ENCODE measurements at regions not wholly inside any gene's neighbourhood (a gene's known extent, or its start where the extent isn't known, plus 50 kb on each side); places are given as distances from the start of the nearest gene placed in this dataset.

DNA sequence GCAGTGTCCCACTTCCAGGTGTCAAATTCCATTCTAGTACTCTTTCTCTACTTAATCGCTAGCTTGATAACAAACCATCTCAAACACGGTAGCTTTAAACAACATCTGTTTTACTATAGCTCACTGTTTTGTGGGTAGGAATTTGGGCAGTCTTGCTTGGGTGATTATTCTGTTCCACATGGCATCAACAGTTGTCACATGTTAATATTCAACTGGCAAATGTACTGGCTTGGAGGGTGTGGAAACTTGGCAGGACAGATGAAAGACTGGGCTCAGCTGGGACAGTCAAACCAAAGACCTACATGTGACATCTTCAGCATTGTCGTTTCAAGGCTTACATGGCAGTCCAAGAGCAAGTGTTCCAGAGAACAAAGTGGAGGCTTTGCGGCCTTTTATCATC lies 241.8 kb downstream of the PTH2R start:
- Mint-ChIP-seq H3K4me3 (no peak overlapping the region), H3K9me3 (no peaks in the 10 kb centered on the region)

GRCh38 chr2:208653383-208653782 lies 246.8 kb downstream of the PTH2R start:
- ChIA-PET POLR2A (no interaction called here), CTCF (no interaction called here)
- ATAC-seq (ENCODE audit: poor library complexity), result no peak

More for the DNA sequence above, 241.8 kb downstream of the PTH2R start:
- DNase-seq (no peak), ATAC-seq (ENCODE audit: poor library complexity) (no peak)
- H3K4me1 ChIP-seq (ENCODE audit: insufficient read depth, low read length), result no peaks in the 10 kb centered on the region
- no peaks in the 10 kb centered on the region for H3K9me3 ChIP-seq (ENCODE audit: control insufficient read depth in 1 of 2, insufficient read depth in 1 of 2, low read length in 2 of 2)
- no peaks in the 10 kb centered on the region for H3K36me3 ChIP-seq (ENCODE audit: insufficient read depth, low read length)
- no peaks in the 10 kb centered on the region for H3K4me1 Mint-ChIP-seq (ENCODE audit: low read depth)
- ChIA-PET CTCF (no interaction called here), POLR2A (no interaction called here)
- no peak overlapping the region for H3K4me3 ChIP-seq (ENCODE audit: low read length)
- TF ChIP-seq, protein P1, sequence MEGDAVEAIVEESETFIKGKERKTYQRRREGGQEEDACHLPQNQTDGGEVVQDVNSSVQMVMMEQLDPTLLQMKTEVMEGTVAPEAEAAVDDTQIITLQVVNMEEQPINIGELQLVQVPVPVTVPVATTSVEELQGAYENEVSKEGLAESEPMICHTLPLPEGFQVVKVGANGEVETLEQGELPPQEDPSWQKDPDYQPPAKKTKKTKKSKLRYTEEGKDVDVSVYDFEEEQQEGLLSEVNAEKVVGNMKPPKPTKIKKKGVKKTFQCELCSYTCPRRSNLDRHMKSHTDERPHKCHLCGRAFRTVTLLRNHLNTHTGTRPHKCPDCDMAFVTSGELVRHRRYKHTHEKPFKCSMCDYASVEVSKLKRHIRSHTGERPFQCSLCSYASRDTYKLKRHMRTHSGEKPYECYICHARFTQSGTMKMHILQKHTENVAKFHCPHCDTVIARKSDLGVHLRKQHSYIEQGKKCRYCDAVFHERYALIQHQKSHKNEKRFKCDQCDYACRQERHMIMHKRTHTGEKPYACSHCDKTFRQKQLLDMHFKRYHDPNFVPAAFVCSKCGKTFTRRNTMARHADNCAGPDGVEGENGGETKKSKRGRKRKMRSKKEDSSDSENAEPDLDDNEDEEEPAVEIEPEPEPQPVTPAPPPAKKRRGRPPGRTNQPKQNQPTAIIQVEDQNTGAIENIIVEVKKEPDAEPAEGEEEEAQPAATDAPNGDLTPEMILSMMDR (IDR thresholded peaks at IDR 0.05), result no peak
- no peak overlapping the region for H3K27ac ChIP-seq (ENCODE audit: low read depth in 1 of 2, low read length in 2 of 2)
- intact Hi-C loops (cut with DNase I, micrococcal nuclease), result no loop called here
- no peak overlapping the region for H3K27ac Mint-ChIP-seq
- H3K36me3 Mint-ChIP-seq (ENCODE audit: low read depth), result no peaks in the 10 kb centered on the region
- H3K27me3 Mint-ChIP-seq, result no peaks in the 10 kb centered on the region
- H3K27me3 ChIP-seq (ENCODE audit: control insufficient read depth in 1 of 2, insufficient read depth in 2 of 2, low read length in 2 of 2), result no peaks in the 10 kb centered on the region

DNA sequence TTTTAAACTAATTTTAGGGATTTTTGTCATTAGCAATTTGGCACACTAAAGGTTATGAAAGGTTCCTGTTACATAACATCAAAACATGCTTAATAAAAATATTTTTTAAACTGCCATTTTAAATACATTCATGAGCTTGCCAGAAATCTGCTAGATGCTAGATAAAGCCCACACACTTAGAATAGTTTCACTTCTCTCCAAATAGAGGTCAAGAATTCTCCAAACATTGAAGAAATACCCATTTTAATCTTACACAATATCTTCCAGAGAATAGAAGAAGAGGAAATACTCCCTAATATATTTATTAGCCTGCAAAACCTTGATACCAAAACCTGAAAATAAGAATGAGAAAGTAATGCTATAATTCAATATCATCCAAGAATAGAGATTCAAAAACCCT lies 247.5 kb downstream of the PTH2R start:
- Histone ChIP-seq H3K36me3 (ENCODE audit: insufficient read depth, low read length) (no peaks in the 10 kb centered on the region), H3K4me3 (ENCODE audit: low read length) (no peak overlapping the region), H3K27ac (ENCODE audit: low read depth in 1 of 2, low read length in 2 of 2) (no peak overlapping the region), H3K27me3 (ENCODE audit: control insufficient read depth in 1 of 2, insufficient read depth in 2 of 2, low read length in 2 of 2) (no peaks in the 10 kb centered on the region), H3K9me3 (ENCODE audit: control insufficient read depth in 1 of 2, insufficient read depth in 1 of 2, low read length in 2 of 2) (no peaks in the 10 kb centered on the region), H3K4me1 (ENCODE audit: insufficient read depth, low read length) (no peaks in the 10 kb centered on the region)
- ChIA-PET CTCF (no interaction called here), POLR2A (no interaction called here)
- Mint-ChIP-seq H3K27me3 (no peaks in the 10 kb centered on the region), H3K4me1 (ENCODE audit: low read depth) (no peaks in the 10 kb centered on the region), H3K9me3 (no peaks in the 10 kb centered on the region), H3K27ac (no peak overlapping the region), H3K4me3 (no peak overlapping the region), H3K36me3 (ENCODE audit: low read depth) (no peaks in the 10 kb centered on the region)
- DNase-seq (no peak), ATAC-seq (ENCODE audit: poor library complexity) (no peak)
- intact Hi-C loops (cut with DNase I, micrococcal nuclease), result no loop called here
- TF ChIP-seq, protein P1 (IDR thresholded peaks at IDR 0.05), result no peak

More at GRCh38 chr2:208653383-208653782, 246.8 kb downstream of the PTH2R start:
- Histone ChIP-seq H3K27me3 (ENCODE audit: control insufficient read depth in 1 of 2, insufficient read depth in 2 of 2, low read length in 2 of 2) (no peaks in the 10 kb centered on the region), H3K4me1 (ENCODE audit: insufficient read depth, low read length) (no peaks in the 10 kb centered on the region), H3K4me3 (ENCODE audit: low read length) (no peak overlapping the region), H3K36me3 (ENCODE audit: insufficient read depth, low read length) (no peaks in the 10 kb centered on the region), H3K27ac (ENCODE audit: low read depth in 1 of 2, low read length in 2 of 2) (no peak overlapping the region), H3K9me3 (ENCODE audit: control insufficient read depth in 1 of 2, insufficient read depth in 1 of 2, low read length in 2 of 2) (no peaks in the 10 kb centered on the region)
- H3K4me1 Mint-ChIP-seq (ENCODE audit: low read depth), result no peaks in the 10 kb centered on the region
- DNase-seq, result no peak
- H3K27me3 Mint-ChIP-seq, result no peaks in the 10 kb centered on the region
- no peak overlapping the region for H3K4me3 Mint-ChIP-seq
- intact Hi-C loops (cut with DNase I, micrococcal nuclease), result no loop called here
- H3K27ac Mint-ChIP-seq, result no peak overlapping the region
- H3K9me3 Mint-ChIP-seq, result no peaks in the 10 kb centered on the region
- TF ChIP-seq, protein P1 (IDR thresholded peaks at IDR 0.05), result no peak
- no peaks in the 10 kb centered on the region for H3K36me3 Mint-ChIP-seq (ENCODE audit: low read depth)

Measured in CD4-positive, alpha-beta T cell (primary cell).